ENCODE measurements at regions not wholly inside any gene's neighbourhood (a gene's known extent, or its start where the extent isn't known, plus 50 kb on each side); places are given as distances from the start of the nearest gene placed in this dataset.

DNA sequence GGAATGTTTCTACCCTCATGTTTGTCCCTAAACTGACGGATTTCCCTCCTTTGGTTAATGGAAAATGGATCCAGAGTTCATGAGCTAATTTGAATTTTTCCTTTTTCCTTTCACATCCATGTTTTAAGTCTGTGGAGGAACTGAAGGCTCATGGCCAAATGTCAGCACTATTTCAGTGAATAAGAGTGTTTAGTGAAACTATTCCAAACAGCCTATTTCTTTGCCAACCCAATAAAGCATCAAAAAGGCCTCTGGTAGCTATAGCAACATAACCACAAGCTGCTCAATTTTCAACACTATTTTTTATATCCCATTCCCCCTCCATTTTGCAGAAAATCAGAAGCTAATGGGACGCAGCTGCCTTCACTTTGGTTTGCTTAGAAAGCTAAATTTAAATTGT lies 1454.1 kb downstream of the GATA3 start:
- TF ChIP-seq GATA2 (IDR thresholded peaks at IDR 0.05; ENCODE audit: low read depth, low read length) (no peak), GATA3 (IDR thresholded peaks at IDR 0.05; ENCODE audit: low read depth, low read length) (no peak)

All from SH-SY5Y (cell line).